IPS DF 4.7 (cell line): ENCODE measurements at regions not wholly inside any gene's neighbourhood (a gene's known extent, or its start where the extent isn't known, plus 50 kb on each side); places are given as distances from the start of the nearest gene placed in this dataset.

Source experiments
- DNase-seq: peaks from one replicate; pipeline ENCODE4 v3.0.0-alpha.2; 2013; ENCODE audit warnings: low spot score; ENCODE audit errors: extremely low read depth

DNA sequence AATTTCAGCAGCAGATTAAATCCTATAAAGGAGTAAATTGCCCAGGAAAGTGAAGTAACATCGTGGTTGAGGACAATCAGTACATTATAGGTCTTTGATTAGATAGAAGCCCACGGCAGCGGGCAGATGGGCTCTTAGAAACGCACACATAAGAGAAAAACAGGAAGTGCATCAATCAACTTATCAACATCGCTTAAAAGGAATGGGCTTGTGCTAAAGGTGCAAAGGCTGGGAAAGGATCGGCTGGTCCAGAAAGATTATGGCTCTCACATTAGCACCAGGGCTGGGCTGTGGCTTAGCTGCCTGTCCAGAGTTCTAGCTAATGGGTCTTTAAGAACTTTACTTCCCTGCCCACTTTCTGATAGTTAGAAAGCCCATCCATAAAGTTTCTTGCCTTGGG is 292.0 kb upstream of the TNRC6C start:
- no peak for DNase-seq

GRCh38 chr17:77666881-77667395 is 291.6 kb upstream of the TNRC6C start:
- no peak for DNase-seq

DNA sequence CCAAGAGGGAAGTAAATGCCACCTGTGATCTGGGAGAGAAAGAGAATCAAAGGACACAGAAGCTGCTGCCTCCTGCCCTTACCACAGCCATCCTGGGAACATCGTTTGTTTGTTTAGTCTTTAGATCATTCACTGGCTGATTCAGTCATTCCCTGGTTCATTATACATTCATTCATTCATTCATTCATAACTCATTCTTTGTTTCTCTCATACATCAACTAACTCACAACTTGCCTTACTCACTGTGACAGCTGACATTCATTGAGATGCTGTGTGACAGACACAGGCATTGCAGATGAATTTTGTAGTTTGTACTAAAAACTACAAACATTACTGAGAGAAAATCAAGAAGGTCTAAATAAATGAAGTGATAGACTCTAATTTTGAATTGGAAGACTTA is 291.0 kb upstream of the TNRC6C start:
- no peak for DNase-seq

- DNase-seq = no peak
These were observed 290.0 kb upstream of the TNRC6C start for GRCh38 chr17:77668518-77668917.

GRCh38 chr17:77670173-77670572 is 288.3 kb upstream of the TNRC6C start:
- no peak for DNase-seq

GRCh38 chr17:77674358-77674757 is 284.1 kb upstream of the TNRC6C start:
- DNase-seq = no peak

GRCh38 chr17:77675411-77675810 is 283.1 kb upstream of the TNRC6C start:
- no peak for DNase-seq

DNA sequence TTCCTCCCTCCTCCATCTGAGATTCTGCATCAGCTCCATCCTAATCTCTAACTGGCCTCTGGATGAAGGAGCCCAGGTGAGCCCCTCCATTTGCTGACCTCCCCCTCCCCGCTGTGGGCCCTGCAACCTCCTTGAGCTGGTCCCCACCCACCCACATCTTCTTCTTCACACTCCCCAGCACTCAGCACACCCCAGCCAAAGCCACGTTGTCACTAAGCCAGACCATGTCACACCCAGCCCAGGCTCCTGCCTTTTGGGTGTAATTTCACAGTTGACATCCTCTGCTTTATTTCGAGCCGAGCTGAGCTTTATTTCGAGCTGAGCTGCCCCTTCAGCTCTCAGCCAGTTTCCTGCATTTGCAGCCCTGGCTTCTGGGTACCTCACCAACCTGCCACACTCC is 282.7 kb upstream of the TNRC6C start:
- DNase-seq = no peak

DNA sequence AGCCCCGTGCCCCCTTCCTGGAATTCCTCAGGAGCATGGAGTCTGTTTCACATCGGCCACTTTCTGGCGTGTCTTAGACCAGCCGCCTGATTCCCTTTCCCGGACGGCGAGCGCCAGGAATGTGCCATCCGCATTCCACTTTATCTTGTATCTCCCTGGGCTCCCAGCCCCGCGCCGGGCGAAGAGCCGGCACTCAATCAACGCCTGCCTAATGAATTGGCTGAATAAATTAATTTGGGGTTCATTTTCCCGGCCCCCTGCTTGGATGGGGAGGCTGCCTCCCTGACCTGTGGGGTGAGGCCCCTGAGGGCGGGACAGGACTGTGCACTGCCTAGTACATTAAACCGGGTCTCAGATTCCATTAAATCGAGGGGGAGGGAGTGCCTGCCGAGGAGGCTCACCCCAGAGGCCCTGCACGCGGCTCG is 282.3 kb upstream of the TNRC6C start:
- DNase-seq = no peak

DNA sequence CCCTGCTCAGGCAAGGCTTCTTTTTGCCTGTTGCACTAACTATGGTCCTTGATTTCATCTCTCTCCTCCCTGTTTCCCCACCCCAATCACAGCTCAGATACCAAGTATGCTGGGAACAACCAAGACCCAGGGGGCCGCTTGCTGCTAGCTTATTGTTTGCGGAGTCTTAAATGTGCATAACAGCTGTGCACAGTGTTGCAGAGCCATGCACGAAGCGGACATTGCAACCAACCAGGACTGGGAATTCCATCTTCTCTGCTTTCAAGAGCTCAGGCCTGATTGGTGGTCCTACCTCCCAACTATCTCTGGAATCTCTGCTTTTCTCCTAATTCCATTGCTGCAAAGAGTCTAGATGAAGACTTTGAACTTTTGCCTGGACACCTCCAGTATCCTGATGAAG is 281.3 kb upstream of the TNRC6C start:
- DNase-seq = no peak

DNA sequence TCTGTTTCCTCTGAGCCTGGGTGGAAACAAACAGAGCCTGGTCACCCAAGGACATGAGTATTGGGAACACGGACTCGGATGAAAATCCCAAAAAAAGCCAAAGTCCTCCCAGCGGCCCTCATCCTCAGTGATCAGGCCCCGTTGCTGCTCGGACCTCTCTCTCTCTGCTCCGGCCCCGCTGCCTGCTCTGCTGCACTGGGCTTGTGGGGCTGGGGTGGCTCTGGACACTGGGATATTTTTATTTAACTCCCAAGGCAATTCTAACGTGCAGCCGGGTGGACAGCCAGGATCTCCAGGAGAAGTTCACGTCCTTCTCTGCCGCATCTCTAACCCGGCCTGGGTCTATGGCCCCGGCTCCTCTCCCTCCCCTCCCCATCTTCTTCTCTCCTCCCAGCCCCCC is 280.9 kb upstream of the TNRC6C start:
- no peak for DNase-seq

DNA sequence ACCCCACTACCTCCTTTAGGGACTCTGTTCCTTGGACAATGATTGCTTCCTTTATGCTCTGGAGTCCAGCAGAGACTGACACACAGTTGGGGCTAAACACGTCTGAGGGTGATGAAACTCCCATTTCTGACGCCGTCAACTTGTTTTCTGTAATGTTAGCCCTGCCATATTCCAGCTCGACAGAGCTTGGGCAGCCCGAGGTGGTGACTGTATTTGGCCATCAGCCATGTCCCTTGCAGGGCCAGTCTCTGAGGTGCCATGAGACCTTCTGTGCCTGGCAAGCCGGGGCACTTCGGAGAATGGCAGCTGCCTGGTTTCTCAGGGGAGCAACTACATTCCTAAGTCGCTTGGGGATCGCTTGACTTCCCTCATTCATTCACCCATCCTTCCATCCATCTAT is 278.9 kb upstream of the TNRC6C start:
- DNase-seq = no peak

DNA sequence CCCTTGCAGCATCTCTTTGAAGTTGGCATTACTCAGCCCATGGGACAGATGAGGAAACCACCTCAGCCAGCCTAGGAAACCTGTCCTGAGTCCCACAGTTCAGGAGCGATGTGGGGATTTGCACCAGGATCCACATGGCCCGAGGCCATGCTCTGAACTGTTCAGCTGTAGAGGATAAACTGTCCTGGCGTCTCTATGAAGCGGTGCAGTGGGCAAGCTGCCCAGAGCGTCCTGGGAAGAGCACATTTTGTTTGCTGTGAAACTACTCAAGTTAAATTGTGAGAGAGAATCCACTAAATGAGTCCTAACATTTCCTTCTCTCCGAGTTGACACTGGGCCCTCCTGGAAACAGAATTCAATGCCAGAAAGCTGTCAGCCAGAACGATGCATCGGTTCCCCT is 276.6 kb upstream of the TNRC6C start:
- DNase-seq = no peak

- DNase-seq = no peak
These were observed 273.4 kb upstream of the TNRC6C start for GRCh38 chr17:77684803-77685798.

DNA sequence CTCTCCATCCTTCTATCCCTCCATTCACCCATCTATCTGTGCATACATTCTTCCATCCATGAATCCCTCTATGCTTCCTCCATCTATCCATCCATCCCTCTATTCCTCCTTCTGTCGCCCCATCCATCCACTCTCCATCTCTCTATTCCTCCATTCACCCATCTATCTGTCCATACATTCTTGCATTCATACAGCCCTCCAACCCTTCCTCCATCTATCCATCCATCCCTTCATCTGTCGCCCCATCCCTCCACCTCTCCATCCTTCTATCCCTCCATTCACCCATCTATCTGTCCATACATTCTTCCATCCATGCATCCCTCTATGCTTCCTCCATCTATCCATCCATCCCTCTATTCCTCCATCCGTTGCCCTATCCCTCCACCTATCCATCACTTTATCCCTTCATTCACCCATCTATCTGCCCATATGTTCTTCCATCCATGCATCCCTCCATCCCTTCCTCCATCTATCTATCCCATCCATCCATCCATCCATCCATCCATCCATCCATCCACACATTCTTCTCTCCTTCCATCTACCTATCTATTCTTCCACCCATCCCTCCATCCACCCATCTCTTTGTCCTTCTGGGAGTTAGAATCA is 272.5 kb upstream of the TNRC6C start:
- DNase-seq = no peak

DNA sequence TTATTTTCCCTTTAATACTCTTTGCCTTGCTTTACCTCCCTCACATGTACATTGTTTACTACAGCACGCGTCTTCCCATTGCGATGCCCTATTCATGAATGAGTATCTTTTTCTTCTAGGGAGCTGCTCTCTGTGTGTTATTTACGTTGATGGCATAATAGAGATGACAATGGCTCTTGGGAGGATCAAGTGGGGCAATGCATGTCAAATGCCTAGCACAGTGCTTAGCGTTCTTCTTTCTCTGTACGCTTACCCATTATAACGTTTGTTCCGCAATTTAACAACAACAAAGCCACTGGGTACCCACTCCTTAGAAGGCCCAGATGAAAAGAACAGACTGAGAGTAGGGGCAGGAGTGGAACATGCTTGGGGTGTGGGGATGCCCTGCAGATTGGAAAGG is 271.6 kb upstream of the TNRC6C start:
- no peak for DNase-seq

GRCh38 chr17:77687417-77687816 is 271.1 kb upstream of the TNRC6C start:
- DNase-seq = no peak

DNA sequence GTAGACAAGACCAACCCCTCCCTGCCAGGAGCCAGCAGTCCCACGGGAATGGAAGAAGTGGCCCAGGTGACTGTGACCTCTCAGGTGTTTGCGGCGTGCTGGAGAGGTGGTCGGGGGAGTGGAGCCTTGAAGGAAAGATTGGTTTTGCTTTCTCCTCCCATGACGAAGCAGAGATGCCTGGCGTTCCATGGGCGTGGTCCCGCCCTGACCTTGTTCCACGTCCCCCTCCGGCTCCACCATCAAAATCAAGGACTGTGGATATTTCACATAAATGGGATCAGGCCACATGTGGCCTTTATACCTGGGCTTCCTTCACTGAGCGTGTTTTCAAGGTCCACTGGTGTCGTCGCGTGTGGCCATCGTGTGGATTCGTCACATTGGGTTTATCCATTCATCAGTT is 270.6 kb upstream of the TNRC6C start:
- no peak for DNase-seq

- no peak for DNase-seq
These were observed 270.1 kb upstream of the TNRC6C start for GRCh38 chr17:77688369-77688768.

DNA sequence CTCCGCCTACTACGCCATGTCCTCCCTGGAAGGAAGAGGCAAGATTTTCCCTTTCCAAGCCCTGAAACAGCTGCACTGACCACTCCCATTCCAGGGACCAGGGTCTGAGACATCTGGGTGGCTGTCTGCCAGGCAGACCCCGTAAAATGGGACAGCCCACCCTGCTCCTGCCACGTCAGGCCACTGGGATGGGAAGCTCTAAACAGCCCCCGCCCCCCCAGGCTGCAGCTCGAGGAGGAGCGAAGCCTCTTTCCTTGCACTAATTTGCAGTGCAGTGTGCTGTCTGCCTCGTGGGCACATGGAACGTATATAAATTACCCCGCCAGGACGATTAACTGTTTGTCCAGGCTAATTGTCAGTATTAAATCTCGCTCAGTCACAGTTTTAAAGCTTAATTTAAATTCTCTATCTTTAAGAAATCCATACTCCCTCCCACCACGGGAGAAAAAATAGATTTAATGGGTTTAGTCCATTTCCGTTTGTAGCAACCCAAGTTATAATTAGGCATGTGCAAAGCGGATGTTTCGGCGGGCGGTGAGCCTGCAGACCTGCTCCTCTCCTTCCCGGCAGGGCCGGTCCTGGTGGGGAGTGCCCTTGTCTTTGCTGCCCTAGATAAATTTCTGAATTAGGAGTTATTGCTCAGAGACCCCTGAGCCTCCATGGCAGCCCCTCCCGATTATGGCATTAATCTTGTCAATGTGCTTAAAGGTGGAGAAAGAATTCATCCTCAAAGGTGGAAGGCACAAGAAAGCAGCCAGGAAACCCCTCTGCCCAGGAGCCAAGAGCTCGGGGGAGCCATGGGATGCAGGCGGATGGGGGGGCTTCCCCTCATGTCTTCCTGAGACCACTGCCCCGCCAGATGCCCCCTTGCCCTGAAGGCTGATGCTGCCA is 268.0 kb upstream of the TNRC6C start:
- no peak for DNase-seq

DNA sequence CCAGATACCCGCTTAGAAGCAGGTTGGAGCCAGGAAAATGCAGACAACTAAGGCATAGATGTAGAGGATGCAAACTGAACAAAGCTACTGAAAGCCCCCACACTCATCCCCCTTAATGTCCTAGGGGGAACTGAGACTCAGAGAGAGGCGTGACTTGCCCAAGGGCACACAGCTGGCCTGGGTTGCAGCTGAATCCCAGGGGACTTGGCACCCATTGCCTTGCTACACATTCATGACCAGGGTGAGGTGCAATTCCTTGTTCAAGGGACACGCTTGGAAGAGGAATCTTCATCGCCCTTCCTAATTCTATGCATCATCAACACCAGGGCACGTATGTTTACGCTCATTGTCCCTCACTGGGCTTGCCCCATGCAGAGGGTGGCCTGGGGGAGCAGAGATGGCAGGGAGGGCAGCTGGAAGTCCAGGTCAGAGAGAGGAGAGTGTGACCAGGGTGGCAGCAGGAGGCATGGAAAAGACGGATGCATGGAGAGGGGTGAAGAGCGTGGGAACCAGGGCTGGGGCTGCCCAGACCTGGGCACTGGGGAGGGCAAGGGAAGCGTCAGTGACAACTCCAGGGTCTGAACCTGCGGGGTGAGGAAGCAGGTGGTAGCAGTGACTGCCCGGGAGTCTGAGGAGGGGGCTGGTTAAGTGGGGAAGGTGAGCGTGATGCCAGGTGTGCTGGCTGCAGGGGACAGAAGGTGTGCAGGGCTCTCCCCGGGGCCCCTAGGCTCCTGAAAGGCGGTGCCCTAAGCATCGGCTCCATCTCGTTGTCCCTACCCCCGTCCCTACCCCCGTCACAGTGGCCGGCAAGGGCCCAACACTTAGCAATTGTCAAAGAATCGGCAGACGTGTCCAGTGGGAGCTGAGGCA is 267.1 kb upstream of the TNRC6C start:
- DNase-seq = no peak
